ENCODE measurements at regions not wholly inside any gene's neighbourhood (a gene's known extent, or its start where the extent isn't known, plus 50 kb on each side); places are given as distances from the start of the nearest gene placed in this dataset.
A peak's percentile ranks its signal among the peaks of the same experiment; 100 is the strongest.

DNA sequence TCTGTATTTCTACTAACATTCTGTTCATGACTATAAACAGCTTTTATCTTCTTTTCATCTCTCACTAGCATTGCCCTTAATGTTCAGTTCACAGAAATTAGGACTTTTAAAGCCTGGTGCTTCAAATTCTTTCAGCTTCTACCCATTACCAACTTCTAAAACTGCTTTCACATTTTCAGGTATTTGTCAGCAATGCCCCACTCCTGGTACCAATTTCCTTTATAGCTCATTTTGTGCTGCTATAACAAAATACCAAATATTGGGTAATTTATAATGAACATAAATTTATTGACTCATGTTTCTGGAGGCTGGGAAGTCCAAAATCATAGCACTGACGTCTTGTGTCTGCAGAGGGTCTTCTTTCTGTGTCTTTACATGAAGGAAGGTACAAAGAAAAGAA, 753.1 kb upstream of the CCDC54 start:
- H3K9me3 Mint-ChIP-seq (ENCODE audit: unreplicated experiment), result peaks cover 37% of the 10 kb centered on the region
- POLR2A ChIA-PET, result interaction anchor here (0.7 kb wide), 1 partner anchor 9 kb away, joined by 3 read pairs; no protein-coding TSS in a partner anchor
- no peaks in the 10 kb centered on the region for H3K27me3 Mint-ChIP-seq (ENCODE audit: insufficient read depth, unreplicated experiment)
- no TSS peak for BruUV-seq (replicated peaks)
- no peaks in the 10 kb centered on the region for H3K36me3 Mint-ChIP-seq (ENCODE audit: insufficient read depth, unreplicated experiment)
- DNase-seq (ENCODE audit: unreplicated experiment), result no peak
- CTCF ChIA-PET, result interaction anchor here (0.6 to 0.7 kb wide), 2 partner anchors 744 to 1929 kb away, joined by 3 read pairs; no protein-coding TSS in a partner anchor
- TF ChIP-seq, protein P1, sequence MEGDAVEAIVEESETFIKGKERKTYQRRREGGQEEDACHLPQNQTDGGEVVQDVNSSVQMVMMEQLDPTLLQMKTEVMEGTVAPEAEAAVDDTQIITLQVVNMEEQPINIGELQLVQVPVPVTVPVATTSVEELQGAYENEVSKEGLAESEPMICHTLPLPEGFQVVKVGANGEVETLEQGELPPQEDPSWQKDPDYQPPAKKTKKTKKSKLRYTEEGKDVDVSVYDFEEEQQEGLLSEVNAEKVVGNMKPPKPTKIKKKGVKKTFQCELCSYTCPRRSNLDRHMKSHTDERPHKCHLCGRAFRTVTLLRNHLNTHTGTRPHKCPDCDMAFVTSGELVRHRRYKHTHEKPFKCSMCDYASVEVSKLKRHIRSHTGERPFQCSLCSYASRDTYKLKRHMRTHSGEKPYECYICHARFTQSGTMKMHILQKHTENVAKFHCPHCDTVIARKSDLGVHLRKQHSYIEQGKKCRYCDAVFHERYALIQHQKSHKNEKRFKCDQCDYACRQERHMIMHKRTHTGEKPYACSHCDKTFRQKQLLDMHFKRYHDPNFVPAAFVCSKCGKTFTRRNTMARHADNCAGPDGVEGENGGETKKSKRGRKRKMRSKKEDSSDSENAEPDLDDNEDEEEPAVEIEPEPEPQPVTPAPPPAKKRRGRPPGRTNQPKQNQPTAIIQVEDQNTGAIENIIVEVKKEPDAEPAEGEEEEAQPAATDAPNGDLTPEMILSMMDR (IDR thresholded peaks at IDR 0.05; ENCODE audit: unreplicated experiment), result no peak
- intact Hi-C loops (cut with micrococcal nuclease), result no loop called here
- H3K4me3 Mint-ChIP-seq (ENCODE audit: unreplicated experiment), result no peak overlapping the region
- no peak overlapping the region for H3K27ac Mint-ChIP-seq (ENCODE audit: low read depth, unreplicated experiment)
- peaks cover 4% of the 10 kb centered on the region for H3K4me1 Mint-ChIP-seq (ENCODE audit: insufficient read depth, unreplicated experiment)

- CTCF ChIA-PET, result interaction anchor here (0.6 to 3.0 kb wide), 2 partner anchors 178 to 437 kb away, joined by 5 to 22 read pairs; no protein-coding TSS in a partner anchor
- peak; percentile 4 for DNase-seq (ENCODE audit: unreplicated experiment)
Measured at GRCh38 chr3:106628407-106628806, 748.8 kb upstream of the CCDC54 start.

GRCh38 chr3:106629215-106629832, 747.9 kb upstream of the CCDC54 start:
- TF ChIP-seq, protein P1 (IDR thresholded peaks at IDR 0.05; ENCODE audit: unreplicated experiment), result no peak
- Mint-ChIP-seq H3K4me3 (ENCODE audit: unreplicated experiment) (no peak overlapping the region), H3K27ac (ENCODE audit: low read depth, unreplicated experiment) (no peak overlapping the region), H3K9me3 (ENCODE audit: unreplicated experiment) (peaks cover 10% of the 10 kb centered on the region), H3K4me1 (ENCODE audit: insufficient read depth, unreplicated experiment) (peaks cover 20% of the 10 kb centered on the region), H3K27me3 (ENCODE audit: insufficient read depth, unreplicated experiment) (no peaks in the 10 kb centered on the region), H3K36me3 (ENCODE audit: insufficient read depth, unreplicated experiment) (no peaks in the 10 kb centered on the region)
- ChIA-PET POLR2A (no interaction called here), CTCF (interaction anchor here (0.7 to 3.0 kb wide), 3 partner anchors 20 to 436 kb away, joined by 4 to 22 read pairs (median 4); no protein-coding TSS in a partner anchor)
- no peak for DNase-seq (ENCODE audit: unreplicated experiment)
- intact Hi-C loops (cut with micrococcal nuclease), result loop anchor here (5.0 kb wide), 1 partner anchor 488 kb away; no protein-coding TSS in a partner anchor
- BruUV-seq (replicated peaks), result no TSS peak

More at GRCh38 chr3:106628407-106628806, 748.8 kb upstream of the CCDC54 start:
- H3K9me3 Mint-ChIP-seq (ENCODE audit: unreplicated experiment), result peaks cover 19% of the 10 kb centered on the region
- H3K4me3 Mint-ChIP-seq (ENCODE audit: unreplicated experiment), result no peak overlapping the region
- H3K4me1 Mint-ChIP-seq (ENCODE audit: insufficient read depth, unreplicated experiment), result peaks cover 20% of the 10 kb centered on the region
- intact Hi-C loops (cut with micrococcal nuclease), result loop anchor here (1.0 to 5.0 kb wide), 2 partner anchors 436 to 489 kb away; no protein-coding TSS in a partner anchor
- POLR2A ChIA-PET, result no interaction called here
- no peaks in the 10 kb centered on the region for H3K27me3 Mint-ChIP-seq (ENCODE audit: insufficient read depth, unreplicated experiment)
- no peaks in the 10 kb centered on the region for H3K36me3 Mint-ChIP-seq (ENCODE audit: insufficient read depth, unreplicated experiment)
- no peak overlapping the region for H3K27ac Mint-ChIP-seq (ENCODE audit: low read depth, unreplicated experiment)
- no TSS peak for BruUV-seq (replicated peaks)
- TF ChIP-seq, protein P1 (IDR thresholded peaks at IDR 0.05; ENCODE audit: unreplicated experiment), result no peak

DNA sequence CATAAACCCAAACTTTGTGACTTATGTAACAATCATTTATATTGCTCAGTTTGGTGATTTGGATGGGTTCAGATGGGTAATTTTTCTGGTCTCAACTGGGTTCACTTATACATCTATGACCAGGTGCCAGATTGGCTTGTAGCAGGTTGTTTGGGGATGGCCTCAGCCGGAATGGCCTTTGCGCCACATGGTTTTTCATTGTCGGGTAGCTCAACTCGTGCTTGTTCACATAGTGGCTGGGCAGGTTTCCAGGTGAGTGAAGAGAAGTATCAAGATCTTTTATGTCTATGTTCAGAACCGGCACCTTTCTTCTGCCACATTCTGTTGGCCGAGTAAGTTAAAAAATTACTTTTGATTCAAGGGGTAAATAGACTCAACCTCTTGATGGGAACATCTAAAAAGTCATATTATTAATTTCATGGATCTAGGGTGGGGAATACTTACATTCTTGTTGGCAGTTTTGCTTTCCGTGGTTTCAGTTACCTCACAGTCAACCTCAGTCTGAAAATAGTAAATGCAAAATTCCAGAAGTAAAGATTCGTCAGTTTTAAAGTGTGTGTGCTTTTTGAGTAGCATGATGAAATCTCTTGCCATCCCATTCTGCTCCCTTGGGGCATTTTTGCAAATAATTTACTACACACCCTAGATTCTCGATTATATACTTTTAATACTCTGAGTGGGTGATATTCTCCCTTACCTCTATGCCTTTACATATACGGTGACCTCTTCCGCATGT, 745.7 kb upstream of the CCDC54 start:
- H3K9me3 Mint-ChIP-seq (ENCODE audit: unreplicated experiment), result no peaks in the 10 kb centered on the region
- CTCF ChIA-PET, result interaction anchor here (0.6 to 1.9 kb wide), 3 partner anchors 23 to 433 kb away, joined by 3 to 6 read pairs (median 3); no protein-coding TSS in a partner anchor
- TSS peak; percentile 89 for BruUV-seq (replicated peaks)
- H3K4me3 Mint-ChIP-seq (ENCODE audit: unreplicated experiment), result peak overlapping the region; percentile 8
- intact Hi-C loops (cut with micrococcal nuclease), result no loop called here
- H3K4me1 Mint-ChIP-seq (ENCODE audit: insufficient read depth, unreplicated experiment), result peaks cover 35% of the 10 kb centered on the region
- H3K36me3 Mint-ChIP-seq (ENCODE audit: insufficient read depth, unreplicated experiment), result no peaks in the 10 kb centered on the region
- H3K27me3 Mint-ChIP-seq (ENCODE audit: insufficient read depth, unreplicated experiment), result no peaks in the 10 kb centered on the region
- peak overlapping the region; percentile 87 for H3K27ac Mint-ChIP-seq (ENCODE audit: low read depth, unreplicated experiment)
- TF ChIP-seq, protein P1 (IDR thresholded peaks at IDR 0.05; ENCODE audit: unreplicated experiment), result no peak
- POLR2A ChIA-PET, result no interaction called here
- no peak for DNase-seq (ENCODE audit: unreplicated experiment)
